ENCODE measurements at regions not wholly inside any gene's neighbourhood (a gene's known extent, or its start where the extent isn't known, plus 50 kb on each side); places are given as distances from the start of the nearest gene placed in this dataset.
"Not testable (repeated sequence)": the region's sequence is repeated elsewhere in the genome, so short reads cannot be mapped to it uniquely, and the experiment has no call there.

GRCh38 chr2:144625626-144626025 is 105.7 kb upstream of the ZEB2 start:
- TF ChIP-seq POLR2AphosphoS5 (IDR thresholded peaks at IDR 0.05; ENCODE audit: low read depth): no peak
- no peak for TF ChIP-seq CTCF (IDR thresholded peaks at IDR 0.05; ENCODE audit: insufficient read depth, low read length)
- TF ChIP-seq SPI1 (IDR thresholded peaks at IDR 0.05; ENCODE audit: borderline replicate concordance, low read depth): no peak
- TF ChIP-seq REST (IDR thresholded peaks at IDR 0.05; ENCODE audit: insufficient replicate concordance, low read depth): no peak
- no peak for TF ChIP-seq GABPA (IDR thresholded peaks at IDR 0.05; ENCODE audit: low read depth)
- H3K4me3 ChIP-seq (replicated peaks; ENCODE audit: insufficient read depth, low read length): no peak overlapping the region
- H3K27ac ChIP-seq (replicated peaks): no peak overlapping the region
- no peaks in the 10 kb centered on the region for H3K27me3 ChIP-seq (ENCODE audit: insufficient read depth, poor library complexity, severe bottlenecking)
- DNase-seq (ENCODE audit: low read depth in 1 of 2, low spot score in 1 of 2): no peak

DNA sequence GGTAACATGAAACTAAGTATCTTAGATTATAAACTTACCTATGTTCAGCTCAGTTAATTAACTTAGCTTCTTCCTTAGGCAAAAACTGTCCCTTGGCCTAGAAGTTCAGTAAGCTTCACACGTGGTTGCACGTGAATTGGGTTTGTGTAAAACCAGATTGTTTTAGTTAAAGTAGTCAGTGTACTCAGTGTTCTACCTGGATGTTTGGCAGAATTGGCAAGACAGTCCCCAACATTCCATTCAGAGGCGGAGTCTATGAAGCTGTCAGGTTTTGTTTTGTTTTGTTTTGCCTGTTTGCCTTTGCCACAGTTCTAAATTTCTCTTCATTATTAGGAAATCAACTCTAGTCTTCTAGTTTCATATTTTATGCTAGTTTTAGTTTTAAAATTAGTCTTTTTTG is 105.3 kb upstream of the ZEB2 start:
- DNase-seq (ENCODE audit: low read depth in 1 of 2, low spot score in 1 of 2): no peak
- TF ChIP-seq REST (IDR thresholded peaks at IDR 0.05; ENCODE audit: insufficient replicate concordance, low read depth) (no peak), POLR2AphosphoS5 (IDR thresholded peaks at IDR 0.05; ENCODE audit: low read depth) (no peak), SPI1 (IDR thresholded peaks at IDR 0.05; ENCODE audit: borderline replicate concordance, low read depth) (no peak), GABPA (IDR thresholded peaks at IDR 0.05; ENCODE audit: low read depth) (no peak), CTCF (IDR thresholded peaks at IDR 0.05; ENCODE audit: insufficient read depth, low read length) (no peak)
- Histone ChIP-seq H3K27ac (replicated peaks) (no peak overlapping the region), H3K4me3 (replicated peaks; ENCODE audit: insufficient read depth, low read length) (no peak overlapping the region), H3K27me3 (ENCODE audit: insufficient read depth, poor library complexity, severe bottlenecking) (no peaks in the 10 kb centered on the region)

DNA sequence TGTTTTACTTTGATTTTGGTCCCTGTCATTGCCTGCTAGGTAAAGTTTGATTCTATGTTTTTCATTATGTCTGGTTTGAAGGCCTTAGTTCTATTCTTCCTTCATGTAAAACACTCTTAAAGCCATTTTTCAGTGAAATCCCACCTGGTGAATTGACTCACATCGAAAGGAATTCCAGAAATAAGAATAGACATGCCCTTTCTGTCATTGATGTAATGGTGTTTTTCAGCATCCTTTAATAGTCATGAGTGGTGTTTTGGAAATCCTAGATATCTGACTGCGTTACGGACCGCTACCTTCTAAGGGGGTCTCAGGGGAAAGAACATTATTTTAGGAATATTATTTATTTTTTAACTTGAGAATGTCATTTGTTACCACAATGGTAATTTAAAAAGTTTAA is 104.5 kb upstream of the ZEB2 start:
- Histone ChIP-seq H3K4me3 (replicated peaks; ENCODE audit: insufficient read depth, low read length) (no peak overlapping the region), H3K27me3 (ENCODE audit: insufficient read depth, poor library complexity, severe bottlenecking) (no peaks in the 10 kb centered on the region), H3K27ac (replicated peaks) (no peak overlapping the region)
- DNase-seq (ENCODE audit: low read depth in 1 of 2, low spot score in 1 of 2): no peak
- TF ChIP-seq CTCF (IDR thresholded peaks at IDR 0.05; ENCODE audit: insufficient read depth, low read length): no peak
- TF ChIP-seq SPI1 (IDR thresholded peaks at IDR 0.05; ENCODE audit: borderline replicate concordance, low read depth): no peak
- no peak for TF ChIP-seq GABPA (IDR thresholded peaks at IDR 0.05; ENCODE audit: low read depth)
- TF ChIP-seq REST (IDR thresholded peaks at IDR 0.05; ENCODE audit: insufficient replicate concordance, low read depth): no peak
- TF ChIP-seq POLR2AphosphoS5 (IDR thresholded peaks at IDR 0.05; ENCODE audit: low read depth): no peak

GRCh38 chr2:144622373-144622772 is 102.5 kb upstream of the ZEB2 start:
- H3K4me3 ChIP-seq (replicated peaks; ENCODE audit: insufficient read depth, low read length); DNase-seq (ENCODE audit: low read depth in 1 of 2, low spot score in 1 of 2); H3K27me3 ChIP-seq (ENCODE audit: insufficient read depth, poor library complexity, severe bottlenecking); H3K27ac ChIP-seq (replicated peaks): not testable (repeated sequence)

All from HL-60 (cell line).